PFSK-1 (cell line): ENCODE measurements at regions not wholly inside any gene's neighbourhood (a gene's known extent, or its start where the extent isn't known, plus 50 kb on each side); places are given as distances from the start of the nearest gene placed in this dataset.

Experiments used
- POLR2AphosphoS5 ChIP-seq: IDR thresholded peaks from 2 replicates; pipeline ENCODE4 v1.6.1; 2012; ENCODE audit warnings: low read depth, mild to moderate bottlenecking, control low read depth, low read length, moderate library complexity
- REST ChIP-seq, 2 experiments: IDR thresholded peaks; 2 replicates each; pipeline versions ENCODE4 v1.6.1 to v1.8.0; 2011 to 2012; ENCODE audit warnings: low read depth in 2 of 2, low read length in 2 of 2, control low read depth in 1 of 2, inconsistent platforms in 1 of 2, mild to moderate bottlenecking in 1 of 2, moderate library complexity in 1 of 2; ENCODE audit not compliant: insufficient read depth in 1 of 2
- SIN3A ChIP-seq: IDR thresholded peaks from 2 replicates; pipeline ENCODE4 v1.6.1; 2012; ENCODE audit warnings: mild to moderate bottlenecking, low read length, moderate library complexity, borderline replicate concordance; ENCODE audit not compliant: insufficient read depth
- TAF1 ChIP-seq: IDR thresholded peaks from 2 replicates; pipeline ENCODE4 v1.6.1; 2012; ENCODE audit warnings: low read length, control low read depth, borderline replicate concordance; ENCODE audit not compliant: insufficient read depth

GRCh38 chr3:127083778-127084397 lies 101.0 kb downstream of the PLXNA1 start:
- TF ChIP-seq SIN3A (no peak), POLR2AphosphoS5 (no peak), TAF1 (no peak), REST (IDR thresholded peaks at IDR 0.05; ENCODE audit: insufficient read depth in 1 of 2, low read depth in 2 of 2, low read length in 2 of 2) (no peak)
